ENCODE measurements at regions not wholly inside any gene's neighbourhood (a gene's known extent, or its start where the extent isn't known, plus 50 kb on each side); places are given as distances from the start of the nearest gene placed in this dataset.

DNA sequence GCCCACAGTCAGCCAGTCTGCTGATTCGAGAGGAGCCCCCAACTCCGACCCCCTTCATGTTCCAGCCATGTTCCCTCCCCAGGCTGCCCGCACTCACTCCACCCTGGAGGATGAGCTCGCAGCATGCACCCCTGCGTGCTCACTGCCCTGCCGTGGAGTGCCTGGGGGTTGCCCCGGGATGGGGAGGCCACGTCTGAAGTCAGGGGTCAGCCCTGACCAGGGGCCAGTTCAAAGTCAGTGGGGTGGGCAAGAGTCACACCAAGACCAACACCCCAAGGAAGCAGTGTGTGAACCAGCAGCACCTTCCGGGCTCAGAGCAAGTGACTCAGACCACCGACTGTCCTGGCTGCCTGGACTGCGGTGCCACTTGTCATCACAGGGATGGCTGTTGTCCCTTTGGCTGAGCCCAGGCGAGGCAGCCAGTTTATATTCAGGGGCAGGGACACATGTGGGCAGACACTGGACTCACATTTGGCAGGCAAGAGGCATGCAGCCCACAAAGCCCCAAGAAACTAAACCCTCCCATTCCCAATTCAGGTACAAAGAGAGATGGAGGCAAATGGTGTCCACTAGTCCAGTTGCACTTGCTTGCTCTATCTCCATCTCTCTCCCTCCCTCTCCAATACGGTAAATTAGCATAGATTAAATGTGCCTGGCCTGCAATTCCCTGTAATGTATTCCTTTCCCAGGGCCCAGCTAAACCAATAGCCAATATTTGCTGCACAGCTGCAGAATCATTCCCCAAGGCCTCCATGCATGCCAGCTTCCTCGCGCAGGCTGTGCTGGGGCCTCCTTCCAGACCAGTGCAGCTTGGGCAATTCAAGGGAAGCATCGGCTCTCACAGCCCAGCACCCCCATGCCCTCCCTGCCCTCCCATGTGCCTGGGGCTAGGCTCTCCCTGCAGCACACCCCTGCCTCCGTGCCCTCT is 135.7 kb upstream of the IQSEC1 start:
- Histone ChIP-seq H3K79me2 (ENCODE audit: insufficient read depth, low read depth, low read length) (no peaks in the 10 kb centered on the region), H2AFZ (ENCODE audit: low read length) (no peak overlapping the region), H3K4me3 (ENCODE audit: low read depth, low read length, poor library complexity, severe bottlenecking) (no peak overlapping the region), H3K4me1 (ENCODE audit: insufficient read depth, low read length, poor library complexity, severe bottlenecking) (no peaks in the 10 kb centered on the region), H3K36me3 (ENCODE audit: insufficient read depth, low read length) (no peaks in the 10 kb centered on the region), H3K9me3 (ENCODE audit: low read length) (no peaks in the 10 kb centered on the region), H3K4me2 (ENCODE audit: low read length) (no peak overlapping the region), H3K9me2 (ENCODE audit: insufficient read depth, low read length) (no peaks in the 10 kb centered on the region), H3K27ac (ENCODE audit: low read depth, low read length, poor library complexity, severe bottlenecking) (no peak overlapping the region), H4K20me1 (ENCODE audit: insufficient read depth, low read length) (no peaks in the 10 kb centered on the region; the same call in 1 of the 2 replicates)
- intact Hi-C loops (cut with micrococcal nuclease; ENCODE audit: unreplicated experiment): no loop called here
- no peak for TF ChIP-seq EZH2phosphoT487 (IDR thresholded peaks at IDR 0.05; ENCODE audit: borderline replicate concordance, low read depth, low read length)
- TF ChIP-seq, protein P1, sequence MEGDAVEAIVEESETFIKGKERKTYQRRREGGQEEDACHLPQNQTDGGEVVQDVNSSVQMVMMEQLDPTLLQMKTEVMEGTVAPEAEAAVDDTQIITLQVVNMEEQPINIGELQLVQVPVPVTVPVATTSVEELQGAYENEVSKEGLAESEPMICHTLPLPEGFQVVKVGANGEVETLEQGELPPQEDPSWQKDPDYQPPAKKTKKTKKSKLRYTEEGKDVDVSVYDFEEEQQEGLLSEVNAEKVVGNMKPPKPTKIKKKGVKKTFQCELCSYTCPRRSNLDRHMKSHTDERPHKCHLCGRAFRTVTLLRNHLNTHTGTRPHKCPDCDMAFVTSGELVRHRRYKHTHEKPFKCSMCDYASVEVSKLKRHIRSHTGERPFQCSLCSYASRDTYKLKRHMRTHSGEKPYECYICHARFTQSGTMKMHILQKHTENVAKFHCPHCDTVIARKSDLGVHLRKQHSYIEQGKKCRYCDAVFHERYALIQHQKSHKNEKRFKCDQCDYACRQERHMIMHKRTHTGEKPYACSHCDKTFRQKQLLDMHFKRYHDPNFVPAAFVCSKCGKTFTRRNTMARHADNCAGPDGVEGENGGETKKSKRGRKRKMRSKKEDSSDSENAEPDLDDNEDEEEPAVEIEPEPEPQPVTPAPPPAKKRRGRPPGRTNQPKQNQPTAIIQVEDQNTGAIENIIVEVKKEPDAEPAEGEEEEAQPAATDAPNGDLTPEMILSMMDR (conservative IDR thresholded peaks at IDR 0.05; ENCODE audit: low read length): no peak
- no TSS peak for BruUV-seq (replicated peaks)
- ChIA-PET CTCF (ENCODE audit: unreplicated experiment) (no interaction called here), POLR2A (no interaction called here)
- DNase-seq (ENCODE audit: low spot score): no peak

- ChIA-PET POLR2A (no interaction called here), CTCF (ENCODE audit: unreplicated experiment) (no interaction called here)
- no peak overlapping the region for H3K27ac ChIP-seq (ENCODE audit: low read depth, low read length, poor library complexity, severe bottlenecking)
- H3K4me3 ChIP-seq (ENCODE audit: low read depth, low read length, poor library complexity, severe bottlenecking): no peak overlapping the region
- DNase-seq (ENCODE audit: low spot score): no peak
- intact Hi-C loops (cut with micrococcal nuclease; ENCODE audit: unreplicated experiment): no loop called here
- no peaks in the 10 kb centered on the region for H3K79me2 ChIP-seq (ENCODE audit: insufficient read depth, low read depth, low read length)
- H2AFZ ChIP-seq (ENCODE audit: low read length): no peak overlapping the region
- no TSS peak for BruUV-seq (replicated peaks)
- H3K4me1 ChIP-seq (ENCODE audit: insufficient read depth, low read length, poor library complexity, severe bottlenecking): no peaks in the 10 kb centered on the region
- H3K9me2 ChIP-seq (ENCODE audit: insufficient read depth, low read length): no peaks in the 10 kb centered on the region
- H3K4me2 ChIP-seq (ENCODE audit: low read length): no peak overlapping the region
- no peaks in the 10 kb centered on the region for H3K36me3 ChIP-seq (ENCODE audit: insufficient read depth, low read length)
- TF ChIP-seq, protein P1 (conservative IDR thresholded peaks at IDR 0.05; ENCODE audit: low read length): no peak
- no peak for TF ChIP-seq EZH2phosphoT487 (IDR thresholded peaks at IDR 0.05; ENCODE audit: borderline replicate concordance, low read depth, low read length)
- no peaks in the 10 kb centered on the region for H3K9me3 ChIP-seq (ENCODE audit: low read length)
- no peaks in the 10 kb centered on the region; the same call in 1 of the 2 replicates for H4K20me1 ChIP-seq (ENCODE audit: insufficient read depth, low read length)
These were observed 134.9 kb upstream of the IQSEC1 start for GRCh38 chr3:13207975-13208705.

GRCh38 chr3:13207578-13207922 is 134.3 kb upstream of the IQSEC1 start:
- H3K4me1 ChIP-seq (ENCODE audit: insufficient read depth, low read length, poor library complexity, severe bottlenecking): no peaks in the 10 kb centered on the region
- no peak for DNase-seq (ENCODE audit: low spot score)
- no TSS peak for BruUV-seq (replicated peaks)
- H3K9me3 ChIP-seq (ENCODE audit: low read length): no peaks in the 10 kb centered on the region
- H3K36me3 ChIP-seq (ENCODE audit: insufficient read depth, low read length): no peaks in the 10 kb centered on the region
- H3K4me3 ChIP-seq (ENCODE audit: low read depth, low read length, poor library complexity, severe bottlenecking): no peak overlapping the region
- no peak overlapping the region for H2AFZ ChIP-seq (ENCODE audit: low read length)
- TF ChIP-seq, protein P1 (conservative IDR thresholded peaks at IDR 0.05; ENCODE audit: low read length): no peak
- TF ChIP-seq EZH2phosphoT487 (IDR thresholded peaks at IDR 0.05; ENCODE audit: borderline replicate concordance, low read depth, low read length): no peak
- H3K4me2 ChIP-seq (ENCODE audit: low read length): no peak overlapping the region
- intact Hi-C loops (cut with micrococcal nuclease; ENCODE audit: unreplicated experiment): no loop called here
- no peak overlapping the region for H3K27ac ChIP-seq (ENCODE audit: low read depth, low read length, poor library complexity, severe bottlenecking)
- no peaks in the 10 kb centered on the region for H3K9me2 ChIP-seq (ENCODE audit: insufficient read depth, low read length)
- H4K20me1 ChIP-seq (ENCODE audit: insufficient read depth, low read length): no peaks in the 10 kb centered on the region; the same call in 1 of the 2 replicates
- CTCF ChIA-PET (ENCODE audit: unreplicated experiment): no interaction called here
- no peaks in the 10 kb centered on the region for H3K79me2 ChIP-seq (ENCODE audit: insufficient read depth, low read depth, low read length)
- POLR2A ChIA-PET: no interaction called here

Data from OCI-LY7 (cell line).